NCI-H1048 (cell line): ENCODE measurements at regions not wholly inside any gene's neighbourhood (a gene's known extent, or its start where the extent isn't known, plus 50 kb on each side); places are given as distances from the start of the nearest gene placed in this dataset.
"Not testable (repeated sequence)": the region's sequence is repeated elsewhere in the genome, so short reads cannot be mapped to it uniquely, and the experiment has no call there.

Source experiments
- DNase-seq: peaks from one replicate; lab custom pipeline; 2025; lab: John Stamatoyannopoulos, UW

DNA sequence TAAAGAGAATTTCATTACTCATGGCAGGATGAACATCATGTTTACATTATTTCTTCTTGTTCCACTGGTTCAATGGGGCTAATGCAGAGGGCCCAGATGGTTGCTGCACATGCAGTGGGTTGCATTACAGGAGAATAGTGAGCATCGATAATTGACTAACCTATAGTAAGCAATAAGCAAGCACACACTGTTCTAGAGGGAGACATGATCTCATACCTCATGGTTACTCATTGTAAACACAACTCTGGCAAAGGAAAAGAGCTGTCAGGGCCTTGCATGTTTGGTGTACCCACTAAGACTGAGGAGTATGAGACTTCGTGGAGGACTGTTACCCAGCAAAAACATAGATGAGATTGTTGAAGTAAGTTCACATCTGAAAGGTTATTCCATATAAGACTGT, 885.6 kb upstream of the VRK2 start:
- DNase-seq = no peak

DNA sequence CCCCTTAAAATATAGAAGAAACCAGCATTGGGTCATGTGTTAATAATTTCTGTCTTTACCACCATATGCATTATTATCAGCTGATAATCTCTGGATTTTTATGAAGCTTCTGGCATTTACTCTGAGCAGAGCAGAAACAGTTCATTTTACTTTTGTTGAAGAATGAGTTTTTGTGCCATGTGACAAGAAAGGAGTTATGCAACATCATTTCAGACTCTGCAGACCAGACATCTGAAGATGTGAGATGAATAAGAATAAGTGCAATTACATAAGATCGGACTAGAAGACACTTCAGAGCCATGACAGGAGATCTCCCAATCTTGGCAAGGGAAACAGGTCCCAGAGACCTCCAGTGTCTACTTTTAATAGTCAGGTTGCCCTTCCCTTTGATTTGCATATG, 869.4 kb upstream of the VRK2 start:
- no peak for DNase-seq

DNA sequence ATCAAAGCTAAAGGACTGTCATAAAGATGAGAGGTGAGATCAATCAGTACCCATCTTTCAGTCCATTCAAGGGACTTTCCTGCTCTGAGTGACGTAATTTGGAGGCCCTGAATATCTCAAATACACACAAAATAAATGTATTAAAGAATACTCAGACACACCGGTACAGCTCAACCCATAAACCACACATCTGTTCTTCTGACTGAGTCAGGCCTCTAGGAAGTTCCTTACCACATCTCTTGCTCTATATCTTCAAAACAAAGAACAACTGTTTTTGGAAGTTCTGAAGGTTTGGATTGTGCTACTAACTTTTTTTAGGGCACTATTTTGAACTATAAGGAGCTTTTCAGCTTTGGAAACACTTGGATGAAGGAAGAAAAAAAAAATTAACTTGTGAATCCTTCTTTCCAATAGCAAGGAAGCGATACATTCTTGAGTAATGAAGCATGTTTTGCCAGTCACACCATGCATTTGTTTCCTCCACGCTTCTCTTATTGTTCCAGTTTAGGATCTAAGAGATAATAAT, 866.5 kb upstream of the VRK2 start:
- no peak for DNase-seq

DNA sequence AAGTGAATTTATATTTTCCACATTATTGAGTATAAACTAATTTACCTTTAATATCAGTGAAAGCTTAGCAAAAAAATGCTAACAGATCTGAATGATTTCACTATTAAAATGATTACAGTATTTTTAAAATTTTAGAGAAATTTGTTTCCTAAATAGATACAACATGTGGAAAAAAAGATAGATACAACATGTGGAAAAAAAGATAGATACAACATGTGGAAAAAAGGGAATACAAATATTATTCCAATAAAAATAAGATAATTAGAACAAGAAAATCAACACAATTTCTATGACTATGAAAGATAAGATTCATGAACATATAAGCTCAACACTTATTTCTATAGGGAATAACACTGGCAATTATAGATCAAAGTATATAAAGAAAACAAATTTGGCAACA, 865.9 kb upstream of the VRK2 start:
- no peak for DNase-seq

DNA sequence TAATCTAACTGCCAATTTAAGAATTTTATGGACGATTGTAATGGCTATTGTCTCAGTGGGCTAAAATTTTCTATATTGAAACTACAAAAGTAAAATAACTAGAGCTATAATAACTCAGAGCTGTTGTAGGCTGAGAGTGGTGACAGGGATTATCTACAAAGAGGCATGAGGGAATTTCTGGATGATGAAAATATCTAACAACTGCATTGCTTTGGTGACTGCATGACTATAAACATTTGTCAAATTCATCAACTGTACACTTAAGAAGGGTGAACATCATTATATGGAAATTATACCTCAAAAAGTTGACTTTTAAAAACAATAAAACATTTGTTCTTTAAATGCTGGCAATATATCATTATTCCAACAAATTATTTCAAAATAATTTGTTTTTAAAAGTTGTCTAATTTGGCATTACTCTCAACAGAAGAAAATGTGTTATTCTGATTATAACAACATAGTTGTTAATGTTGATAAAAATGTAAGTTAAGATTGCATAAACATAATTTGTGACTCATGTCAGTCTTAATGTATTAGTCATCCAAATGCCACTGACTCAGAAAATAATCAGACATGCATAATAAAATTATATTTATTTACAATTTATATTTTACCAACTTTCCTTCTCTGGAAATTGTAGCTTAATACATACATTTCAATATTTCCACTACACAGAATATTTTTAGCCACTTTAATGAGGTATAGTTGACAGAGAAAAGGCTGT, 865.1 kb upstream of the VRK2 start:
- DNase-seq = no peak

DNA sequence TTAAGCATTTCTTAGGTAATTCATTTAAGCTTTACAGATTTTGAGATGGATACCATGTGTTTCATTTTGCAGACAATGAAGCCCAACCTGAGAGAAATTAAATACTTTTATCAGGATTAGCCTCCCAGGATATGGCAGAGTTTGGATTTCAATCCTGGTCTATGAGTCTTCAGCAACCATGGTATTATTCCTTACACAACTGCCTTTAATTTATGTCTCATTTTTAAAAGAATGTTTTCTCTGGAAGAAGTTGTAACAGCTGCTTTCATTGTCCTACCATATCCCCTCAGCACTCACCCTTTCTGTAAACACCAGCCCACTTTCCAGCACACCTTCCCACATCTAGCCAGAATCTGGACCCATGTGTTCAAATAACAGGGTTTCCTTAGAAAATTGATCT, 863.7 kb upstream of the VRK2 start:
- DNase-seq = no peak

DNA sequence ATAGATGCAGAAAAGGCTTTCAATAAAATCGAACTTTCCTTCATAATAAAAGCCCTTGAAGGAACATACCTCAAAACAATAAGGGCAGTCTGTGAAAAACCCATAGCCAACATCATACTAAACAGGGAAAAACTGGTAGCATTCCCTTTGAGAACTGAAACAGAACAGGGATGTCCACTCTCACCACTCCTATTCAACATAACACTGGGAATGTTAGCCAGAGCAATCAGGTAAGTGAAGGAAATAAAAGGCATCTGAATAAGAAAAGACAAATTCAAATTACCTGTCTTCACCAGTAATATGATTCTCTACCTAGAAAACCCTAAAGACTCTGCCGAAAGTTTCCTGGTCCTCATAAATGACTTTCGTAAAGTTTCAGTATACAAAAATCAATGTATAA, 861.0 kb upstream of the VRK2 start:
- DNase-seq = no peak

DNA sequence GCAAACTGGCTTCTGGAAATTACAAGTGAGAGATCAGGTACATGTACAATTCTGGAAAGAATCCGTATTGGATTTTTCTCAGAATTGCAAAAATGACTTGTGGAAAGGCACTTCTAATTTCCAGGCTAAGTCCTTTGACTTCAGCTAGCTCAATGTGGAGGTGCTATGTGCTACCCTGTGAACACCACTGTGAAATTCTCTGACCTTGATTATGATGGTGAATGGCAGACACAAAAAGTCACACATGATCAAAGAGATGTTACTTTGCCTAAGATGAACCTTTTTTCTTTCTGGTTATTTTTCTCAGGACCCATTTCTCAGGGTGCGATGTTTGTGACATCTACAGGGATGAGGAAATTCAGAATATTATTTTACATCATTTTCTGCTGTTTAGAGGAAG, 856.6 kb upstream of the VRK2 start:
- DNase-seq = no peak

DNA sequence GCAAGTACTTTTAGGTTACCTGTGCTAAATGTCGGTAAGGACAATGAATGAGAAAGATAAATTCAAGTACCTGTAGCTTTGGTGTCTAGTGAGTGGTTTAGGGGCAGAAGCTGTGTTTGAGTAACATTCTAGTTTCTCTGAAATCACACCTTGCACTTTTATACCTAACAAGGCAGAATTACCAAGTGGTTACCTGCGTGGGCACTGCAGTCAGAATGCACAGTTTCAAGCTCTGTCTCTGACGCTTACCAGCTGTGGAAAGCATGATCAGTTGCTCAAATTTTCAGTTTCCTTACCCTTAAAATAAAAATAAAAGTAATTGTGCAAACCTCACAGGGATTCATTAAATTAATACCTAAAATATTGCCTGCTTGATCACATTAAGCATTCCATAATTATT, 846.9 kb upstream of the VRK2 start:
- no peak for DNase-seq

DNA sequence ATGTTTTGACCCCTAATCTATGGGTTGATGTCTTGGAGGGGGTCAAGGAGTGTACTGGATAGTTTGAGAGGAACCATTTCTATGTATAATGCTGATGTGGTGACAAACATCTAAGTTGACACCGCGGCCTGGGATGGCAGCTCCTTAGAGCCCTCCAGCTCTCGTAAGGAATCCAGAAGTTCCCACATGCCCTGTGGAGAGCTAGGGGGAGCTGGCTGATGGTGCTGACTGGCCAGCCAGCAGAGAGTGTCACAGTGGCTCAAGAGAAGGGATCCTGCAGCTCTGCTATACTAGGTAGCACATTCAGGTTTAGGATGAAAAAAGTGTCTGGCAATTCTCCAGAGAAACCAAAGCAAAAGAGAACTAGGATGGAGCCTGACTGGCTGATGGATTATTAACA, 842.2 kb upstream of the VRK2 start:
- DNase-seq = no peak

DNA sequence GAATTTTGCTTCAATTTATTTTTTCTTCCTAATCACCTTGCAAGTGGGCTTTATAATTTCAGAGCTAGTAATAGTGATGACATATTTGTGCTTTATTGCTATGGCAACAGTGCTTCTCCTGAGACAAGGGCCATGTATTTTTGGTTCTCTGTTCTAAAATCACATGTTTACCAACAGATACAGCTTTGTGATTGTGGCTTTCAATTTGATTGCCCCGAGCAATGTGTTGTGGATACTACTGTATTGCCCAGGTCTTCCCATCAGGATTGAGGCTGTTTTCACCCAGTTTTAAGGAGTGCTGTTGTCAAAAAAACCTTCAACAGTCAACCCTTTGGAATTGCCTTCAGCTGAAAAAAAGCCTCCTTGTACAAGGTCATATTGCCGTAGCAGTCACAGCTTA, 841.4 kb upstream of the VRK2 start:
- DNase-seq = no peak

DNA sequence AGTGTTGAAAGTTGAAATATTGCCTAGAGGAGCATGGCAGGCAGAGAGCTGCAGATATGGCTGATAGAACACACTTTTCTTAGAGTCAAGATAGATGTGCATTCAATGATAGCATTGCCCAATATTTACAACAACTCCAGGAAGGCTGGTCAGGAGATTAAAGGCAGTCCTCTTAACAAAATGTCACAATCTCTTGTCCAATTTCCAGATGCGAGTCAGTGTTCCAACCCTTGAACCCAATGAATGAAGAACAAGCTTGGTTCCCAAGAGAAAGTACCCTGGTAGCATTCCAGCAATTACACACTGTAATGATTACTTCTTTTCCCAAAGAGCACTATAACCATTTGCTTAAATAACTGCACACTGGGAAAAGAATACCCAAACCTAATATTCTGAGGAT, 839.4 kb upstream of the VRK2 start:
- DNase-seq = no peak

DNA sequence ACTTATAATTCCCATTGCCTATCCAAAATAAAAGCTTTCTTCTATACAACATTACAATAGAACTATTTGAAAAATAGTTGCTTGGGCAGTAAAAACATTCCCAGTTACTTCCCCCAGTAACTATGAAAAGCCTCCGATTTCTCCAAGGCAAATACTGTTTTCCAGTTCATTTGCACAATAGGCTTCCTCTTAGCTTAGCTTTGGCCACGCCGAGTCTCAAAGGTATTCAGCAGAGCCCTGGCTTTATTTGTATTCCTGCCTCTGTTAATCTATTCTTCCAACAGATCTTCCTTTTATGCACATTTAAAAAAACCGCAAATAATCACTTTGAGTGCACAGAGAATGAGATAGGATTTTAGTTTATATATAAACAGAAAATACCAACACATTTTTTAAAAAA, 836.8 kb upstream of the VRK2 start:
- no peak for DNase-seq

DNA sequence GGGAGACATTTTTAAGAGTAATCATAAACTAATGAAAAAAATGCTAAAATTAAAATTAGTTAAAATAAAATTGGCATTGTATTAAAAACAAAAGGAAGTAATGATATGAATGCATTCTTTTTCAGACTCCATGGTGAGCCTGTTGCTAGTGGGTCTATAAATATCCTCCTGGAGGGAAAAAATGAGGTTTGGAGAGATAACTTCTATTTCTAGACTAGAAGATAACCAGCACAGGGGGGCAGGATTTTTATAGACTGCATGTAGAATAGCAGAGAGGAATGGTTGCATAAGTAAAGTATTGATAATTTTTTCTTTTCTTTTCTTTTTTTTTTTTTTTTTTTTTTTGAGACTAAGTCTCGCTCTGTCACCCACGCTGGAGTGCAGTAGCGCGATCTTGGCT, 835.8 kb upstream of the VRK2 start:
- no peak for DNase-seq

DNA sequence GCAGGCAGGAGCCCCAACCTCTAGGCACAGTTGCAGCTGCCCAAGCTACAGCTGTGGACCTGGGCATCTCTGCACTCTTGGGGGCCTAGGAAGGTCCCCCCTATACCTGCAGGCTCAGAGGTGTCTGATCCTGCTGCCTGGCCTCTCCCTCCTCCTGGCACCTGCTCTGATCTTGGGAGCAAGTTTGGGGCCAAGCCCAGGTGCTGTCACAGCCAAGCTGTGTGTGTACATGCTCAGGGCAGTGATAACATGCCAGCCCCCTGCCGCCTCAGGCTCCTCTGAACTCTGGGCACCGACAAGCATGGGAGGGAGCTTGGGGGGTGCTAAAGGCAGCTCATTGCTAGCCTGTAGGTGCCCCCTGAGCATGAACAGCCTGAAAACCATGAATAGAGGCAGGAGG, 829.6 kb upstream of the VRK2 start:
- DNase-seq = no peak

DNA sequence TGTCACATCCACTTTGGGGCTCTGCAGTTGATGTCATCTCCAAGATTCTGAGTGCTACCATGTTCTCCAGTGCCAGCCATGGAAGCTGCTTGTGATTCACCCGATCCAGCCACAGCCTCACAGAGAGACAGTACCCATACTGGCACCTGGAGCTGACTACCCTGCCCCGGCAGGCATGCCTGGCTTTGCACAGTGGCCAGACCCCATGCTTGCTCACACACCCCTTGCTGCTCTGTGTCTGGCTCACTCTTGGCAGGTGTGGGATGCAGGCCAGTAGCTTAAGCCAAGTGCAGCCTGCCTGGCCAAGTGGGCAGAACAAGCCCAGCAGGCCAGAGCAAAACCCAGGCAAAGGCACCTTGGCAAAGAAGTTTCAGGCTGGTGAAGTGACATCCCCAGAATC, 828.4 kb upstream of the VRK2 start:
- DNase-seq = no peak

DNA sequence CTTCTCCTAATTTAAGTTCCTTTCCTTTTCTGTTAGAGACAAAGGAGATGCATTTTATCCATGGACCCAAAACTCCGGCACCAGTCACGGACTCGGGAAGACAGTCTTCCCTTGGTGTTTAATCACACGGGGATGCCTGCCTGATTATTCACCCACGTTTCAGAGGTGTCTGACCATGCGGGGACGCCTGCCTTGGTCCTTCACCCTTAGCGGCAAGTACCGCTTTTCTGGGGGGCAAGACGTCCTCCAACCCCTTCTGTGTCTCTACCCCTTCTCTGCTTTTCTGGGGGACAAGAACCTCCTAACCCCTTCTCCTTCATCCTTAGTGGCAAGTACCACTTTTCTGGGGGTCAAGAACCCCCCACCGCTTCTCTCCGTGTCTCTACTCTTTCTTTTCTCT, 816.9 kb upstream of the VRK2 start:
- DNase-seq = not testable (repeated sequence)

DNA sequence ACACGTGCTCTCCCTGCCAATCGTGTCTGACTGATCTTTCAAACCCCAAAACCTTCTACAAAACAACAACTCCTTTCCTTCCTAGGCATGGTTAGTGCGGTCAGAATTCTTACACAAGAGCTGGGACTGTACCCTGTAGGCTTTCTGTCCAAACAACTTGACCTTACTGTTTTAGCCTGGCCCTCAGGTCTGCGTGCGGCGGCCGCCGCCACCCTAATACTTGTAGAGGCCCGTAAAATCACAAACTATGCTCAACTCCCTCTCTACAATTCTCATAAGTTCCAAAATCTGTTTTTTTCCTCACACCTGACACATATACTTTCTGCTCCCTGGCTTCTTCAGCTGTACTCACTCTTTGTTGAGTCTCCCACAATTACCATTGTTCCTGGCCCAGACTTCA, 814.3 kb upstream of the VRK2 start:
- DNase-seq = not testable (repeated sequence)

DNA sequence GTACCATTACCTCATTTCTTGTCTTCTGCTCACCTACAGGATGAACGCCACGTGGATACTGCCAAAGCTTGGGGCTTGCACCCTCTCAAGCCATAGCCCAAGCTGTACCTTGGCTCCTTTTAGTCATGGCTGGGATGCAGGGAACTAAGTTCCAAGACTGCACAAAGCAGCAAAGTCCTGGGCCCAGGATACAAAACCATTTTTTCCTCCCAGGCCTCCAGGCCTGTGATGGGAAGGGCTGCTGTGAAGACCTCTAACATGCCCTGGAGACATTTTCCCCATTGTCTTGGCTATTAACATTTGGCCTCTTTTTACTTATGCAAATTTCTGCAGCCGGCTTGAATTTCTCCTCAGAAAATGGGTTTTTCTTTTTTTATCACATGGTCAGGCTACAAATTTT, 795.1 kb upstream of the VRK2 start:
- DNase-seq = not testable (repeated sequence)

DNA sequence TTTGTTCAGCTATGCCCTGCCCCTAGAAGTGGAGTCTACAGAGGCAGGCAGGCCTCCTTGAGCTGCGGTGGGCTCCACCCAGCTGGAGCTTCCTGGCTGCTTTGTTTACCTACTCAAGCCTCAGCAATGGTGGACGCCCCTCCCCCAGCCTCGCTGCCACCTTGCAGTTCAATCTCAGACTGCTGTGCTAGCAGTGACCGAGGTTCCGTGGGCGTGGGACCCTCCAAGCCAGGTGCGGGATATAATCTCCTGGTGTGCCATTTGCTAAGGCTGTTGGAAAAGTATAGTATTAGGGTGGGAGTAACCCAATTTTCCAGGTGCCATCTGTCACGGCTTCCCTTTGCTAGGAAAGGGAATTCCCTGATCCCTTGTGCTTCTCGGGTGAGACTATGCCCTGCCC, 770.2 kb upstream of the VRK2 start:
- not testable (repeated sequence) for DNase-seq

DNA sequence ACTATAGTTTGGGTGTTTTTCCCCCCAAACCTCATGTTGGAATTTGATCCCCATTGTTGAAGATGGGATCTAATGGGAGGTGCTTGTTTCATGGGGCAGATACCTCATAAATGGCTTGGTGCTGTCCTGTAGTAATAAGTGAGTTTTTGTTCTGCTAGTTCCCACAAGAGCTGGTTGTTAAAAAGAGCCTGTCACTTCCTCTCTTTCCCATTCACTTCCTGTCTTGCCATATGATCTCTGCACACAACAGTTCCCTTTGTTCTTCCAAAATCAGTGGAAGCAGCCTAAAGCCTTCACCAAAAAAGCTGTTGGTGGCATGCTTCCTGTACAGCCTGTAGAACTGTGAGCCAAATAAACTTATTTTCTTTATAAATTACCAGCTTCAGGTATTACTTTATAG, 768.2 kb upstream of the VRK2 start:
- DNase-seq = no peak

DNA sequence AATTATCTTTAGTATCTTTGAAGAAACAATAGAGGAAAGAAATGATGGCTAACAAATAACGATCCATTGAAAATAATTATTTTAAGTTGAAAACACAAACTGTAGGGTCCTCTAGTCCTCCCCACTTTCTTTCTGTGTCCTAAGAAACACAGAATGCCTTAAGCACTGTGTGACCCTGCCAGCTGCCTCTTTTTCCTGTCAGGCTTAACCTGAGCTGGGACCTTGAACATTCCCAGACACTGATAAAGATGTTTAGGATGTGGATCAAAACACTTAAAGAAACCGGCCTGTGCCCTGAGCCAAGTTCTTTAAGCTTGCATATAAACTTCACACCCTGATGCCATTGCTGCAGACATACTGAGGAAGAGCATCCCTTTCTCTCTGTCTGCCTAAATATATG, 755.4 kb upstream of the VRK2 start:
- DNase-seq = no peak

DNA sequence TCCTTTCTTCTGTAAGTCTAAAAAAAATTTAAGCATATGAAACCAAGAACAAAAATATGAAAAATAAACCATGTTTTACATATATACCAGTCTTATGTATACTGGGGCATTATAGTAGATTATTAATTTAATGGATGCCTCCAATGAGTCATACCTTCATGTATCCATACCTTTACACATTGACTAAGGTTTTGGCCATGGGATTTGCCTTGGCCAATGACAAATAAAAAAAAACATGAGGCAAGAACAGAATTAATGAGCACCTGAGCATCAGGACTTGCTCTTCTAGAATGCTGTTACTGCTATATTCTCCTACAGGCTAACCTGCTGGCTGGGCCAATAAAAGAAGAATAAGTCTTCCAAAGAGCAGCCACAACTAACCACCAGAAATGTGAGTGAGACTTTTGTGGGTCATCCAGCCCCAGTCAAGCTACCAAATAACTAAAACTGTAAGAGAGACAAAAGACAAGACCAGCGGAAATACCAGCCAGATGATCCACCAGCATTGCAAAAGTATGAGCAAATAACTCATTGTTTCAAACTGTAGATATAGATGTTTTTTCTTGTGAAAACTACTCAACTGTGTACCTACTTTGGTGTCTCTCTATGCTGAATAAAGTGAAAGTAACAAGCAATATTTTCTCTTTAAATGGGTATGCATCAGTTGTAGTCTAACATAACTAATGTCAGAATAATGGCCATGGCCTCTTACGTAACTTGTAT, 749.6 kb upstream of the VRK2 start:
- DNase-seq = no peak

DNA sequence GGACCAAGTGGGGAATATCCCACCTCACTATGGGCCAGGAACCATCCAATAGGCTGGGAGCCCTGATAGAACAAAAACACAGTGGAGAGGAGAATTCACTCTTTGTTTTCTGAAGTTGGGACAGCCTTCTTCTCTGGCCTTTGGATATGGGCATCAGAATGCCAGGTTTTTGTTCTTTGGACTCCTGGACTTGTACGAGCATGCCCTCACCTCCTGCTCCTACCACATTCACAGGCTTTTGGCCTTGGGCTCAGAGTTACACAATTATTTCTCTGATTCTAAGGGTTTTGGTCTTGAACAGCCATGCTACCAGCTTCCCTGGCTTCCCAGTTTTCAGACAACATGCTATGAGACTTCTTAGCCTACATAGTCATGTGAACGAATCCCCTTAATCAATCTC, 732.9 kb upstream of the VRK2 start:
- DNase-seq = no peak
